Omental fat pad (tissue), 3 donors: ENCODE measurements at regions not wholly inside any gene's neighbourhood (a gene's known extent, or its start where the extent isn't known, plus 50 kb on each side); places are given as distances from the start of the nearest gene placed in this dataset.

Experiments
- ATAC-seq: fragments of 150-250 bp; one replicate; pipeline ENCODE4 v1.9.1; 2016; ENCODE audit warnings: mild to moderate bottlenecking, moderate library complexity; ENCODE audit not compliant: low FRiP score
- DNase-seq: peaks from one replicate; pipeline ENCODE4 v3.0.0-alpha.2; 2019; ENCODE audit warnings: low spot score
- CTCF ChIP-seq, 3 donors: fragments of 450-650 bp; IDR thresholded peaks; one replicate each; pipeline ENCODE4 v1.5.1; 2016 to 2017; ENCODE audit warnings: antibody characterized with exemption in 3 of 3, mild to moderate bottlenecking in 3 of 3, moderate library complexity in 2 of 3

- no peak for ATAC-seq
- TF ChIP-seq CTCF (IDR thresholded peaks at IDR 0.05): no peak
- no peak for DNase-seq
Measured at GRCh38 chr10:113278221-113278620, 274.6 kb upstream of the HABP2 start.

- ATAC-seq (no peak), DNase-seq (no peak)
- TF ChIP-seq CTCF (IDR thresholded peaks at IDR 0.05): no peak
Measured at GRCh38 chr10:113278664-113279063, 274.2 kb upstream of the HABP2 start.

- ATAC-seq (no peak), DNase-seq (no peak)
- no peak for TF ChIP-seq CTCF (IDR thresholded peaks at IDR 0.05)
Measured at GRCh38 chr10:113279262-113279661, 273.6 kb upstream of the HABP2 start.

GRCh38 chr10:113282564-113282963 is 270.3 kb upstream of the HABP2 start:
- DNase-seq: no peak
- ATAC-seq: no peak
- no peak for TF ChIP-seq CTCF (IDR thresholded peaks at IDR 0.05)

GRCh38 chr10:113283189-113283588 is 269.7 kb upstream of the HABP2 start:
- DNase-seq (no peak), ATAC-seq (no peak)
- no peak for TF ChIP-seq CTCF (IDR thresholded peaks at IDR 0.05)

GRCh38 chr10:113284635-113285034 is 268.2 kb upstream of the HABP2 start:
- ATAC-seq (no peak), DNase-seq (no peak)
- no peak for TF ChIP-seq CTCF (IDR thresholded peaks at IDR 0.05)

GRCh38 chr10:113285305-113285704 is 267.5 kb upstream of the HABP2 start:
- no peak for ATAC-seq
- no peak for DNase-seq
- TF ChIP-seq CTCF (IDR thresholded peaks at IDR 0.05): no peak
